ENCODE measurements at regions not wholly inside any gene's neighbourhood (a gene's known extent, or its start where the extent isn't known, plus 50 kb on each side); places are given as distances from the start of the nearest gene placed in this dataset.

GRCh38 chr2:33904801-33905200, 305.7 kb upstream of the FAM98A start:
- DNase-seq, result no peak

GRCh38 chr2:33903701-33904100, 304.6 kb upstream of the FAM98A start:
- DNase-seq, result no peak

GRCh38 chr2:33903215-33903614, 304.1 kb upstream of the FAM98A start:
- DNase-seq, result no peak

GRCh38 chr2:33900610-33901009, 301.5 kb upstream of the FAM98A start:
- no peak for DNase-seq

- DNase-seq, result no peak
Observed at GRCh38 chr2:33897741-33898140, 298.6 kb upstream of the FAM98A start.

GRCh38 chr2:33893824-33894223, 294.7 kb upstream of the FAM98A start:
- DNase-seq, result no peak

GRCh38 chr2:33891616-33892015, 292.5 kb upstream of the FAM98A start:
- DNase-seq, result no peak

- no peak for DNase-seq
Observed at GRCh38 chr2:33890686-33891085, 291.6 kb upstream of the FAM98A start.

- DNase-seq, result no peak
Observed at GRCh38 chr2:33877348-33878016, 278.4 kb upstream of the FAM98A start.

GRCh38 chr2:33873076-33873605, 274.0 kb upstream of the FAM98A start:
- no peak for DNase-seq

GRCh38 chr2:33859811-33860461, 260.8 kb upstream of the FAM98A start:
- DNase-seq, result no peak

GRCh38 chr2:33859176-33859575, 260.1 kb upstream of the FAM98A start:
- DNase-seq, result no peak

- no peak for DNase-seq
Observed at GRCh38 chr2:33848486-33848885, 249.4 kb upstream of the FAM98A start.

- no peak for DNase-seq
Observed at GRCh38 chr2:33839791-33840190, 240.7 kb upstream of the FAM98A start.

- DNase-seq, result no peak
Observed at GRCh38 chr2:33836628-33837027, 237.5 kb upstream of the FAM98A start.

GRCh38 chr2:33835911-33836310, 236.8 kb upstream of the FAM98A start:
- DNase-seq, result no peak

- no peak for DNase-seq
Observed at GRCh38 chr2:33822964-33823363, 223.9 kb upstream of the FAM98A start.

- no peak for DNase-seq
Observed at GRCh38 chr2:33812707-33813106, 213.6 kb upstream of the FAM98A start.

GRCh38 chr2:33810046-33810835, 211.1 kb upstream of the FAM98A start:
- DNase-seq, result peak; percentile 87

GRCh38 chr2:33806041-33806440, 206.9 kb upstream of the FAM98A start:
- DNase-seq, result no peak

GRCh38 chr2:33804155-33804554, 205.1 kb upstream of the FAM98A start:
- no peak for DNase-seq

- DNase-seq, result no peak
Observed at GRCh38 chr2:33796511-33796910, 197.4 kb upstream of the FAM98A start.

- no peak for DNase-seq
Observed at GRCh38 chr2:33791625-33792024, 192.5 kb upstream of the FAM98A start.

- no peak for DNase-seq
Observed at GRCh38 chr2:33788044-33788443, 188.9 kb upstream of the FAM98A start.
